ENCODE measurements at regions not wholly inside any gene's neighbourhood (a gene's known extent, or its start where the extent isn't known, plus 50 kb on each side); places are given as distances from the start of the nearest gene placed in this dataset.

DNA sequence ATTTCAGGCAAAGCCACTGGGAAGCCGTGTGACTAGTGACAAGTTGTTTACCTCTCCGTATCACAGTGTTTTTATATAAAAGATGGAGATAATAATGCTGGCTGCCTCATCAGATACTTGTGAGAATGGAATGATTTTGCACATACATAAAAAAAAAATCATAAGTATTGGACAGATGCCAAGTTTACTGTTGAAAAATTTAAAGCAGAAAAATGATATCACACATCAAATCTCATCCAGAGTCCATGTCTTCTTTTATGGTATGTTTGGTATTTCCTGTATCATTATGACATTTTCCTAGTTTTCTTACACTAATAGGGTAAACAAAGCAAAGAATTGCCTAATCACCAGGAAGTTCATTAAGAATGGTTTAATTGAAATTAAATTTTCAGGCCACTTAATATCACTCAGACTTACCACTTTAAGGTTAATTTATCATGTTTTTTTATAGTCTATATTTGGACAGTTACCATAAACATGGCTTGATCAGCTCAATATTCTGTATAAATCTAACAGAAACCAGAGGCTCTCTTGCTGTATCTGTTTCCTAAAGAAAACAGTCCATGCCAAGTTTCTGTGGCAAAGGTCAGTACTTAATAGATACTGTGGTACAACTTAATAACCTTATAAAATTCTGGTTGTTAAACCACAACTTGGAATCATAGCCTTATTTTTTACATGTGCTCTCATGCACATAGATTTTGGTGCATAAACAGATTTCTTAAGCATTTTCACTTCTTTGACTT is 656.5 kb upstream of the RIOK2 start:
- H3K4me1 Mint-ChIP-seq (ENCODE audit: low read depth, unreplicated experiment): no peaks in the 10 kb centered on the region
- DNase-seq: no peak
- BruUV-seq (replicated peaks): no TSS peak
- intact Hi-C loops (cut with micrococcal nuclease; ENCODE audit: unreplicated experiment): loop anchor here (5.0 kb wide), 1 partner anchor 247 kb away; no protein-coding TSS in a partner anchor
- no peaks in the 10 kb centered on the region for H3K36me3 Mint-ChIP-seq (ENCODE audit: insufficient read depth, unreplicated experiment)
- H3K27me3 Mint-ChIP-seq (ENCODE audit: unreplicated experiment): peaks cover 53% of the 10 kb centered on the region
- H3K4me3 Mint-ChIP-seq (ENCODE audit: low read depth, unreplicated experiment): no peak overlapping the region
- no peaks in the 10 kb centered on the region for H3K9me3 Mint-ChIP-seq (ENCODE audit: low read depth, unreplicated experiment)
- TF ChIP-seq, protein P1, sequence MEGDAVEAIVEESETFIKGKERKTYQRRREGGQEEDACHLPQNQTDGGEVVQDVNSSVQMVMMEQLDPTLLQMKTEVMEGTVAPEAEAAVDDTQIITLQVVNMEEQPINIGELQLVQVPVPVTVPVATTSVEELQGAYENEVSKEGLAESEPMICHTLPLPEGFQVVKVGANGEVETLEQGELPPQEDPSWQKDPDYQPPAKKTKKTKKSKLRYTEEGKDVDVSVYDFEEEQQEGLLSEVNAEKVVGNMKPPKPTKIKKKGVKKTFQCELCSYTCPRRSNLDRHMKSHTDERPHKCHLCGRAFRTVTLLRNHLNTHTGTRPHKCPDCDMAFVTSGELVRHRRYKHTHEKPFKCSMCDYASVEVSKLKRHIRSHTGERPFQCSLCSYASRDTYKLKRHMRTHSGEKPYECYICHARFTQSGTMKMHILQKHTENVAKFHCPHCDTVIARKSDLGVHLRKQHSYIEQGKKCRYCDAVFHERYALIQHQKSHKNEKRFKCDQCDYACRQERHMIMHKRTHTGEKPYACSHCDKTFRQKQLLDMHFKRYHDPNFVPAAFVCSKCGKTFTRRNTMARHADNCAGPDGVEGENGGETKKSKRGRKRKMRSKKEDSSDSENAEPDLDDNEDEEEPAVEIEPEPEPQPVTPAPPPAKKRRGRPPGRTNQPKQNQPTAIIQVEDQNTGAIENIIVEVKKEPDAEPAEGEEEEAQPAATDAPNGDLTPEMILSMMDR (IDR thresholded peaks at IDR 0.05; ENCODE audit: unreplicated experiment): no peak
- CTCF ChIA-PET: no interaction called here
- no peak overlapping the region for H3K27ac Mint-ChIP-seq (ENCODE audit: unreplicated experiment)

DNA sequence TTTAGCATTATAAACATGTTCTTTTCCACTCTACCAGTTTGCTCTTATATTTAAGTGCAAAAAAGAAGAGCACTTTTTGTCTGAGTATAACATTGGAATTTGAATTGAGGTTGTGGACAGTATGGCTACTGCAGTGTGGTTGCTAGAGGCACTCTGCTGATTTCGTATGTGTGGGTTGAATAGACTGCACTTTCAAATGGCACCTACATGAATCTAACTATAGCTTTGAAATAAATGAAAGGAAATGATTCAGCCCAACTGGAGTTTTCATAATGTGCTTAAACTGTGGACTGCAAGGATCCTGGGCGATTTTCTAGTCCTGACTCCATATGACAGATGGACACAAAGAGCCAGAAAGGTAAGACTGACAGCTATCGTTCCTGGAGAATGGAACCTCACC is 657.6 kb upstream of the RIOK2 start:
- H3K9me3 Mint-ChIP-seq (ENCODE audit: low read depth, unreplicated experiment): no peaks in the 10 kb centered on the region
- no peak overlapping the region for H3K4me3 Mint-ChIP-seq (ENCODE audit: low read depth, unreplicated experiment)
- no peaks in the 10 kb centered on the region for H3K36me3 Mint-ChIP-seq (ENCODE audit: insufficient read depth, unreplicated experiment)
- H3K27me3 Mint-ChIP-seq (ENCODE audit: unreplicated experiment): peaks cover 57% of the 10 kb centered on the region
- TF ChIP-seq, protein P1 (IDR thresholded peaks at IDR 0.05; ENCODE audit: unreplicated experiment): no peak
- intact Hi-C loops (cut with micrococcal nuclease; ENCODE audit: unreplicated experiment): no loop called here
- CTCF ChIA-PET: no interaction called here
- BruUV-seq (replicated peaks): no TSS peak
- no peaks in the 10 kb centered on the region for H3K4me1 Mint-ChIP-seq (ENCODE audit: low read depth, unreplicated experiment)
- H3K27ac Mint-ChIP-seq (ENCODE audit: unreplicated experiment): no peak overlapping the region
- DNase-seq: no peak

DNA sequence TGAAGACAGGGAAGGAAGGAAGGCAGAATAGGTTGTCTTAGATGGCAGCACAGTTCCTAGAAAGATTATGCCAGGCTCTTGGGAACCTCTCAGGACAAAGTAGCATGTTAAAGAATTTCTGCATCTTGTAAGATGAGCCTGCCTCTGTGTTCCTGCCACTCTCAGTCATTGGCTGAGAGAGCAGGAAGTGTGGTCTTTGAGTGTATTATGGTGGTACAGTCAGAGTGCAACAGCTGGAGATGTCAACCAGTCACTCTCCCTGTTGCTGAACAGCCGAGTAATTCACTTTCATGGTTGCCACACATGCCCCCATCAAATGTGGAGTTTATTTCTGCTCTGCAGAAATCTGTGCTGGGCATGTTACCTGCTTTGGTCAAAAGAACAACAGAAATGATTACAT is 659.6 kb upstream of the RIOK2 start:
- Mint-ChIP-seq H3K4me1 (ENCODE audit: low read depth, unreplicated experiment) (no peaks in the 10 kb centered on the region), H3K27me3 (ENCODE audit: unreplicated experiment) (peaks cover 46% of the 10 kb centered on the region), H3K9me3 (ENCODE audit: low read depth, unreplicated experiment) (no peaks in the 10 kb centered on the region), H3K36me3 (ENCODE audit: insufficient read depth, unreplicated experiment) (no peaks in the 10 kb centered on the region), H3K27ac (ENCODE audit: unreplicated experiment) (no peak overlapping the region), H3K4me3 (ENCODE audit: low read depth, unreplicated experiment) (no peak overlapping the region)
- DNase-seq: no peak
- CTCF ChIA-PET: no interaction called here
- no TSS peak for BruUV-seq (replicated peaks)
- intact Hi-C loops (cut with micrococcal nuclease; ENCODE audit: unreplicated experiment): no loop called here
- TF ChIP-seq, protein P1 (IDR thresholded peaks at IDR 0.05; ENCODE audit: unreplicated experiment): no peak

DNA sequence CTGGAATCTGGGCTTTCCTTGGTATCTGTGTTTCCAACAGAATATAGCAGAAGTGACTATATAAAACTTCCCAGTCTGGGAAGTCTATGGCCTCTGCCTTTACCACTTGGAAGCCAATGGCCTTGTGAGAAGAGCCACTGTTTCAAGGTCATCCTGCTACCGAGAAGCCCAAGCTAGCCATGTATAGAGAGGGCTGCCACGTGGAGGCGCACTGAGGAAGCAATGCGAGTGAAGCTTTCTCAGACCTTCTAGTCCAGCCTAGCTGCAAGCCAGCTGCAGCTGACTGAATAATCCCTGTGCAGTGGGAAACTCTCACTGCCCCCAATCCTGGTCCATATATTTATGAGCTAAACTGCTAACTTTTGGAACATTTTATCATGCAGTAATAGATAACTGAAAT is 661.8 kb upstream of the RIOK2 start:
- Mint-ChIP-seq H3K36me3 (ENCODE audit: insufficient read depth, unreplicated experiment) (no peaks in the 10 kb centered on the region), H3K27ac (ENCODE audit: unreplicated experiment) (no peak overlapping the region), H3K9me3 (ENCODE audit: low read depth, unreplicated experiment) (no peaks in the 10 kb centered on the region), H3K27me3 (ENCODE audit: unreplicated experiment) (peaks cover 46% of the 10 kb centered on the region), H3K4me1 (ENCODE audit: low read depth, unreplicated experiment) (no peaks in the 10 kb centered on the region), H3K4me3 (ENCODE audit: low read depth, unreplicated experiment) (no peak overlapping the region)
- intact Hi-C loops (cut with micrococcal nuclease; ENCODE audit: unreplicated experiment): no loop called here
- DNase-seq: no peak
- TF ChIP-seq, protein P1 (IDR thresholded peaks at IDR 0.05; ENCODE audit: unreplicated experiment): no peak
- CTCF ChIA-PET: no interaction called here
- no TSS peak for BruUV-seq (replicated peaks)
